Omental fat pad (tissue), 3 donors: ENCODE measurements at regions not wholly inside any gene's neighbourhood (a gene's known extent, or its start where the extent isn't known, plus 50 kb on each side); places are given as distances from the start of the nearest gene placed in this dataset.

Source experiments
- ATAC-seq: fragments of 150-250 bp; one replicate; pipeline ENCODE4 v1.9.1; 2016; ENCODE audit warnings: mild to moderate bottlenecking, moderate library complexity; ENCODE audit not compliant: low FRiP score
- DNase-seq: peaks from one replicate; pipeline ENCODE4 v3.0.0-alpha.2; 2019; ENCODE audit warnings: low spot score
- CTCF ChIP-seq, 3 donors: fragments of 450-650 bp; IDR thresholded peaks; one replicate each; pipeline ENCODE4 v1.5.1; 2016 to 2017; ENCODE audit warnings: antibody characterized with exemption in 3 of 3, mild to moderate bottlenecking in 3 of 3, moderate library complexity in 2 of 3

- no peak for DNase-seq
- TF ChIP-seq CTCF (IDR thresholded peaks at IDR 0.05): no peak
Measured at GRCh38 chr4:24476282-24476681, 108.1 kb downstream of the DHX15 start.

GRCh38 chr4:24475756-24476155 lies 108.6 kb downstream of the DHX15 start:
- ATAC-seq: no peak
- no peak for DNase-seq
- no peak for TF ChIP-seq CTCF (IDR thresholded peaks at IDR 0.05)

More at GRCh38 chr4:24476282-24476681, 108.1 kb downstream of the DHX15 start:
- no peak for ATAC-seq

- DNase-seq (no peak), ATAC-seq (no peak)
- TF ChIP-seq CTCF (IDR thresholded peaks at IDR 0.05): no peak
Measured at GRCh38 chr4:24473309-24473721, 111.0 kb downstream of the DHX15 start.

DNA sequence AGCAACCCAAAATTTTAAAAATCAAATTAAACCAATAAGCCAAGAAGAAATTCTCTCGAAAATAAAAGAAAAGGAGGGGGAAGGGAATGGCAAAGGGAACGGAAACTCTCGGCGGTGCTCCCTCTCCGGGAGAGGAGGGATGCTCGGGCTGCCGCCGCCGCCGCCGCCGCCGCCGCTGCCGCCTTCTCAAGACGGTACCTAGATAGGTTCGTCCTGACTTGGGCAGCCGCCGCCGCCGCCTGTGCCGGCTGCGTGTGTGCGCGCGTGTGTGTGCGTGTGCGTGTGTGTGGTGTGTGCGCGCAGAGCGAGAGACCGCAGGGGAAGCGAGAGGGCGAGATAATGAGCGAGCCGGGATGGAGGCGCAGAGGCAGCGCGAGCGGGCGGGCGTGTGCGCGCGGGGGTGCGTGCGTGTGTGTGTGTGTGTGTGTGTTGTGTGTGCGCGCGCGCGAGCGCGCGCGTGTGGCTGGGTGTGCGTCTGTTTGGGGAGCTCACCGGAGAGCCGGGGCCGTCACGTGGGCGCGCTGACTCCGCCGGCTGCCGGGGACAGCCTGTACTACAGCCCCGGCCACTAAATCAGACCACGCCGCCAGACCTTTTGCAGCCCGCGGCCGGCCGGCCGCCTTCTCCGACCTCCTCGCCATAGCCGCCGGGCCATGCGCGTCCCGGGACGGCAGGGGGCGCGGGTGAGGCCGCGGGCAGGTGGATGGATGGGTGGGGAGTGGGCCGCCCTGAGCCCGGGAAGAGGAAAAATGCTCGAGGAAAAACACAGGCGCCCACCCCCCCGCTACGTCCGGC lies 111.6 kb downstream of the DHX15 start:
- DNase-seq: no peak
- ATAC-seq: peak; percentile 85
- TF ChIP-seq CTCF (IDR thresholded peaks at IDR 0.05): peak in 1 of 3 donors; percentile 50

- DNase-seq (no peak), ATAC-seq (no peak)
- no peak for TF ChIP-seq CTCF (IDR thresholded peaks at IDR 0.05)
Measured at GRCh38 chr4:24472161-24472510, 112.2 kb downstream of the DHX15 start.

DNA sequence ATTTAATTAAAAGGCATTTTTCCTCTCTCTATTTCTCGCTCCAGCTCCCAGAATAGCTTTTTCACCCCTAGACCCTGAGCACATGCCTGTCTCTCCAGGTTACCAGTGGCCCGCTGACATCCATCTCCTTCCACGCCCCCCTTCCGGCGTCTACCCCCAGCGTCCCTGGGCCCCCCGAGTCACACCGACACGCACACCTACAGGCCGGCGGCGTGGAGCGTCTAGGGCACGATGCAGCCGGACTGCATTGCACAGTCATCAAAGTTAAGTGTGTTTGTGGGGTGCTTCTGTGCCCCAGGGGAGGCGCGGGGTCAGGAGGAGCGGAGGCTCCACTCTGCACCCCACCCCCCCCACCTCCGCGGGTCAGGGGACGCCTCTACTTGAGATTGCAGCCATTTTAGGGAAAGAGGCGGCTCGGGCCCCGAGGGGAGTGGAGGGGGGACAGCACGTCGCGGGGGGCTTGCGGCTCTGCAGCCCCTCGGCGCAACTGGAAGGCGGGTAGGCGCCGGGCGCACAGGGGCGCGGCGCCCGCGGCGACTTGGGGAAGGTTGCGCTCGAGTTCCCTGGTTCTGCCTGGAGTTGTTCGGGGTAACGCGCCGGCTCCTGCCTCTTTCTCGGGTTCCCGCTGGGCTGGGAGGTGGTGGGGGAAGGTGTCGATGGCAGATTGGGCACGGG lies 112.7 kb downstream of the DHX15 start:
- DNase-seq (no peak), ATAC-seq (no peak)
- no peak for TF ChIP-seq CTCF (IDR thresholded peaks at IDR 0.05)
